ENCODE measurements at regions not wholly inside any gene's neighbourhood (a gene's known extent, or its start where the extent isn't known, plus 50 kb on each side); places are given as distances from the start of the nearest gene placed in this dataset.

GRCh38 chr4:145427991-145428390 lies 53.7 kb upstream of the SMAD1 start:
- H3K27me3 ChIP-seq (ENCODE audit: control insufficient read depth, insufficient read depth, low read length) = no peaks in the 10 kb centered on the region
- H3K36me3 ChIP-seq (ENCODE audit: insufficient read depth, low read length) = no peaks in the 10 kb centered on the region
- no peaks in the 10 kb centered on the region for H3K9me3 ChIP-seq (replicated peaks; ENCODE audit: low read length)
- no peak overlapping the region for H3K4me2 ChIP-seq (ENCODE audit: low read length)
- H3K9ac ChIP-seq (ENCODE audit: low read depth, low read length) = no peak overlapping the region
- no peak overlapping the region for H3K4me3 ChIP-seq (ENCODE audit: low read length)
- H3K4me1 ChIP-seq (ENCODE audit: control insufficient read depth, insufficient read depth, low read length) = no peaks in the 10 kb centered on the region

- Histone ChIP-seq H3K9ac (ENCODE audit: low read depth, low read length) (no peak overlapping the region), H3K27me3 (ENCODE audit: control insufficient read depth, insufficient read depth, low read length) (no peaks in the 10 kb centered on the region), H3K36me3 (ENCODE audit: insufficient read depth, low read length) (no peaks in the 10 kb centered on the region), H3K9me3 (replicated peaks; ENCODE audit: low read length) (no peaks in the 10 kb centered on the region), H3K4me3 (ENCODE audit: low read length) (no peak overlapping the region), H3K4me2 (ENCODE audit: low read length) (no peak overlapping the region), H3K4me1 (ENCODE audit: control insufficient read depth, insufficient read depth, low read length) (no peaks in the 10 kb centered on the region)
Measured at GRCh38 chr4:145427221-145427620, 54.4 kb upstream of the SMAD1 start.

- no peaks in the 10 kb centered on the region for H3K36me3 ChIP-seq (ENCODE audit: insufficient read depth, low read length)
- no peaks in the 10 kb centered on the region for H3K27me3 ChIP-seq (ENCODE audit: control insufficient read depth, insufficient read depth, low read length)
- no peak overlapping the region for H3K9ac ChIP-seq (ENCODE audit: low read depth, low read length)
- no peak overlapping the region for H3K4me3 ChIP-seq (ENCODE audit: low read length)
- H3K4me1 ChIP-seq (ENCODE audit: control insufficient read depth, insufficient read depth, low read length) = no peaks in the 10 kb centered on the region
- H3K4me2 ChIP-seq (ENCODE audit: low read length) = no peak overlapping the region
- H3K9me3 ChIP-seq (replicated peaks; ENCODE audit: low read length) = no peaks in the 10 kb centered on the region
Measured at GRCh38 chr4:145423017-145423708, 58.5 kb upstream of the SMAD1 start.

- H3K4me3 ChIP-seq (ENCODE audit: low read length) = no peak overlapping the region
- H3K9ac ChIP-seq (ENCODE audit: low read depth, low read length) = no peak overlapping the region
- no peaks in the 10 kb centered on the region for H3K36me3 ChIP-seq (ENCODE audit: insufficient read depth, low read length)
- no peaks in the 10 kb centered on the region for H3K9me3 ChIP-seq (replicated peaks; ENCODE audit: low read length)
- no peaks in the 10 kb centered on the region for H3K4me1 ChIP-seq (ENCODE audit: control insufficient read depth, insufficient read depth, low read length)
- no peaks in the 10 kb centered on the region for H3K27me3 ChIP-seq (ENCODE audit: control insufficient read depth, insufficient read depth, low read length)
- H3K4me2 ChIP-seq (ENCODE audit: low read length) = no peak overlapping the region
Measured at GRCh38 chr4:145420595-145421214, 60.9 kb upstream of the SMAD1 start.

- Histone ChIP-seq H3K9ac (ENCODE audit: low read depth, low read length) (no peak overlapping the region), H3K4me1 (ENCODE audit: control insufficient read depth, insufficient read depth, low read length) (no peaks in the 10 kb centered on the region), H3K36me3 (ENCODE audit: insufficient read depth, low read length) (no peaks in the 10 kb centered on the region), H3K4me2 (ENCODE audit: low read length) (no peak overlapping the region), H3K27me3 (ENCODE audit: control insufficient read depth, insufficient read depth, low read length) (no peaks in the 10 kb centered on the region), H3K9me3 (replicated peaks; ENCODE audit: low read length) (no peaks in the 10 kb centered on the region), H3K4me3 (ENCODE audit: low read length) (no peak overlapping the region)
Measured at GRCh38 chr4:145418739-145419138, 62.9 kb upstream of the SMAD1 start.

GRCh38 chr4:145417348-145418130 lies 64.1 kb upstream of the SMAD1 start:
- Histone ChIP-seq H3K4me3 (ENCODE audit: low read length) (no peak overlapping the region), H3K9me3 (replicated peaks; ENCODE audit: low read length) (no peaks in the 10 kb centered on the region), H3K4me1 (ENCODE audit: control insufficient read depth, insufficient read depth, low read length) (no peaks in the 10 kb centered on the region)

GRCh38 chr4:145414841-145415240 lies 66.8 kb upstream of the SMAD1 start:
- H3K9ac ChIP-seq (ENCODE audit: low read depth, low read length) = no peak overlapping the region
- H3K4me2 ChIP-seq (ENCODE audit: low read length) = no peak overlapping the region
- no peaks in the 10 kb centered on the region for H3K4me1 ChIP-seq (ENCODE audit: control insufficient read depth, insufficient read depth, low read length)
- no peak overlapping the region for H3K4me3 ChIP-seq (ENCODE audit: low read length)
- H3K9me3 ChIP-seq (replicated peaks; ENCODE audit: low read length) = no peaks in the 10 kb centered on the region
- no peaks in the 10 kb centered on the region for H3K27me3 ChIP-seq (ENCODE audit: control insufficient read depth, insufficient read depth, low read length)
- no peaks in the 10 kb centered on the region for H3K36me3 ChIP-seq (ENCODE audit: insufficient read depth, low read length)

More at GRCh38 chr4:145417348-145418130, 64.1 kb upstream of the SMAD1 start:
- no peak overlapping the region for H3K4me2 ChIP-seq (ENCODE audit: low read length)
- no peaks in the 10 kb centered on the region for H3K27me3 ChIP-seq (ENCODE audit: control insufficient read depth, insufficient read depth, low read length)
- H3K36me3 ChIP-seq (ENCODE audit: insufficient read depth, low read length) = no peaks in the 10 kb centered on the region
- H3K9ac ChIP-seq (ENCODE audit: low read depth, low read length) = no peak overlapping the region

- no peak overlapping the region for H3K4me3 ChIP-seq (ENCODE audit: low read length)
- H3K27me3 ChIP-seq (ENCODE audit: control insufficient read depth, insufficient read depth, low read length) = no peaks in the 10 kb centered on the region
- H3K4me2 ChIP-seq (ENCODE audit: low read length) = no peak overlapping the region
- H3K9me3 ChIP-seq (replicated peaks; ENCODE audit: low read length) = no peaks in the 10 kb centered on the region
- H3K4me1 ChIP-seq (ENCODE audit: control insufficient read depth, insufficient read depth, low read length) = no peaks in the 10 kb centered on the region
- H3K9ac ChIP-seq (ENCODE audit: low read depth, low read length) = no peak overlapping the region
- no peaks in the 10 kb centered on the region for H3K36me3 ChIP-seq (ENCODE audit: insufficient read depth, low read length)
Measured at GRCh38 chr4:145414226-145414625, 67.4 kb upstream of the SMAD1 start.

- no peak overlapping the region for H3K4me3 ChIP-seq (ENCODE audit: low read length)
- no peak overlapping the region for H3K9ac ChIP-seq (ENCODE audit: low read depth, low read length)
- H3K36me3 ChIP-seq (ENCODE audit: insufficient read depth, low read length) = no peaks in the 10 kb centered on the region
- no peaks in the 10 kb centered on the region for H3K4me1 ChIP-seq (ENCODE audit: control insufficient read depth, insufficient read depth, low read length)
- H3K27me3 ChIP-seq (ENCODE audit: control insufficient read depth, insufficient read depth, low read length) = no peaks in the 10 kb centered on the region
- H3K9me3 ChIP-seq (replicated peaks; ENCODE audit: low read length) = no peaks in the 10 kb centered on the region
- H3K4me2 ChIP-seq (ENCODE audit: low read length) = no peak overlapping the region
Measured at GRCh38 chr4:145406970-145407369, 74.7 kb upstream of the SMAD1 start.

- Histone ChIP-seq H3K27me3 (ENCODE audit: control insufficient read depth, insufficient read depth, low read length) (no peaks in the 10 kb centered on the region), H3K9ac (ENCODE audit: low read depth, low read length) (no peak overlapping the region), H3K36me3 (ENCODE audit: insufficient read depth, low read length) (no peaks in the 10 kb centered on the region), H3K4me3 (ENCODE audit: low read length) (no peak overlapping the region), H3K4me1 (ENCODE audit: control insufficient read depth, insufficient read depth, low read length) (no peaks in the 10 kb centered on the region), H3K9me3 (replicated peaks; ENCODE audit: low read length) (no peaks in the 10 kb centered on the region), H3K4me2 (ENCODE audit: low read length) (no peak overlapping the region)
Measured at GRCh38 chr4:145404761-145405160, 76.9 kb upstream of the SMAD1 start.

- no peak overlapping the region for H3K4me2 ChIP-seq (ENCODE audit: low read length)
- H3K4me3 ChIP-seq (ENCODE audit: low read length) = no peak overlapping the region
- H3K9me3 ChIP-seq (replicated peaks; ENCODE audit: low read length) = no peaks in the 10 kb centered on the region
- no peaks in the 10 kb centered on the region for H3K4me1 ChIP-seq (ENCODE audit: control insufficient read depth, insufficient read depth, low read length)
- H3K36me3 ChIP-seq (ENCODE audit: insufficient read depth, low read length) = no peaks in the 10 kb centered on the region
- H3K27me3 ChIP-seq (ENCODE audit: control insufficient read depth, insufficient read depth, low read length) = no peaks in the 10 kb centered on the region
- no peak overlapping the region for H3K9ac ChIP-seq (ENCODE audit: low read depth, low read length)
Measured at GRCh38 chr4:145396581-145396980, 85.1 kb upstream of the SMAD1 start.

All from skeletal muscle satellite cell (primary cell).